Neural progenitor cell (in vitro differentiated cells): ENCODE measurements at regions not wholly inside any gene's neighbourhood (a gene's known extent, or its start where the extent isn't known, plus 50 kb on each side); places are given as distances from the start of the nearest gene placed in this dataset.
"Not testable (repeated sequence)": the region's sequence is repeated elsewhere in the genome, so short reads cannot be mapped to it uniquely, and the experiment has no call there.

Source experiments
- DNase-seq: peaks from one replicate; pipeline ENCODE4 v3.0.0-alpha.2; 2016; ENCODE audit warnings: low spot score
- H2AFZ ChIP-seq: fragments of 200-600 bp; sonication (generic); replicated peaks from 2 replicates; pipeline ENCODE4 v1.6.1; 2016; ENCODE audit warnings: antibody characterized with exemption
- H3F3A ChIP-seq: fragments of 200-600 bp; sonication (generic); 2 replicates; pipeline ENCODE4 v1.6.1; 2016; ENCODE audit warnings: antibody characterized with exemption, low read depth
- H3K27ac ChIP-seq: fragments of 200-600 bp; sonication (generic); 2 replicates; pipeline ENCODE4 v1.5.1; 2016; ENCODE audit warnings: mild to moderate bottlenecking
- H3K27me3 ChIP-seq: fragments of 200-600 bp; sonication (generic); 2 replicates; pipeline ENCODE4 v1.6.1; 2016; ENCODE audit warnings: mild to moderate bottlenecking, moderate library complexity
- H3K36me3 ChIP-seq: fragments of 200-600 bp; sonication (generic); 2 replicates; pipeline ENCODE4 v1.5.1; 2016
- H3K4me1 ChIP-seq: fragments of 200-600 bp; sonication (generic); 2 replicates; pipeline ENCODE4 v1.6.1; 2016; ENCODE audit warnings: mixed run types
- H3K4me2 ChIP-seq: fragments of 200-600 bp; sonication (generic); 2 replicates; pipeline ENCODE4 v1.6.1; 2016
- H3K4me3 ChIP-seq: fragments of 200-600 bp; sonication (generic); 2 replicates; pipeline ENCODE4 v1.5.1; 2016
- H3K79me2 ChIP-seq: fragments of 200-600 bp; sonication (generic); 2 replicates; pipeline ENCODE4 v1.6.1; 2016; ENCODE audit warnings: low read depth
- H3K9ac ChIP-seq: fragments of 200-600 bp; sonication (generic); 2 replicates; pipeline ENCODE4 v1.6.1; 2016
- H3K9me3 ChIP-seq: fragments of 200-600 bp; sonication (generic); 2 replicates; pipeline ENCODE4 v1.5.1; 2016; ENCODE audit warnings: low read depth
- H4K20me1 ChIP-seq: fragments of 200-600 bp; sonication (generic); 2 replicates; pipeline ENCODE4 v1.6.1; 2016; ENCODE audit warnings: low read depth
- H3K27ac Mint-ChIP-seq: 3 replicates; pipeline ENCODE4 v1.8.0; 2021; ENCODE audit warnings: mixed read lengths
- H3K27me3 Mint-ChIP-seq: 2 replicates; pipeline ENCODE4 v1.8.0; 2022; ENCODE audit warnings: low read depth, mild to moderate bottlenecking, inconsistent platforms, moderate library complexity, mixed read lengths; ENCODE audit not compliant: insufficient read depth
- H3K36me3 Mint-ChIP-seq: 3 replicates; pipeline ENCODE4 v1.8.0; 2021; ENCODE audit warnings: mixed read lengths
- H3K4me1 Mint-ChIP-seq: 3 replicates; pipeline ENCODE4 v1.8.0; 2021; ENCODE audit warnings: mixed read lengths
- H3K4me3 Mint-ChIP-seq: 3 replicates; pipeline ENCODE4 v1.8.0; 2021; ENCODE audit warnings: mild to moderate bottlenecking, moderate library complexity, mixed read lengths
- H3K9me3 Mint-ChIP-seq: 3 replicates; pipeline ENCODE4 v1.8.0; 2020; ENCODE audit warnings: mixed read lengths
- EZH2 ChIP-seq: fragments of 200-600 bp; sonication (generic); IDR thresholded peaks from 2 replicates; pipeline ENCODE4 v1.6.1; 2017; ENCODE audit warnings: antibody characterized with exemption, mild to moderate bottlenecking, moderate library complexity
- EZH2phosphoT487 ChIP-seq: fragments of 200-600 bp; sonication (generic); IDR thresholded peaks from 2 replicates; pipeline ENCODE4 v1.6.1; 2017; ENCODE audit warnings: antibody characterized with exemption
- TF ChIP-seq, protein P1 (sequence below): fragments of 200-600 bp; sonication (generic); IDR thresholded peaks from 2 replicates; pipeline ENCODE4 v1.5.1; 2017; ENCODE audit warnings: antibody characterized with exemption, mild to moderate bottlenecking

DNA sequence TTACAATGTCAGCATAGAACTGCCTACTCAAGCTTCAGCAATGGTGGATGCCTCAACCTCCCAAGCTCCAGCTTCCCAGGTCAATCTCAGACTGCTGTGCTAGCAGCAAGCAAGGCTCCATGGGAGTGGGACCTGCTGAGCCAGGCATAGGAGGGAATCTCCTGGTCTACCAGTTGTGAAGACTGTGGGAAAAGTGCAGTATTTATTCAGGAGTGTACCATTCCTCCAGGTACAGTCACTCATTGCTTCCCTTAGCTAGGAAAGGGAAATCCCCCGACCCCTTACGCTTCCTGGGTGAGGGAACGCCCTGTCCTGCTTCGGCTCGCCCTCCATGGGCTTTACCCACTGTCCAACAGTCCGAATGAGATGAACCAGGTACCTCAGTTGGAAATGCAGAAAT is 130.3 kb downstream of the ADCYAP1 start:
- no peaks in the 10 kb centered on the region for H3K36me3 Mint-ChIP-seq
- H3K27ac Mint-ChIP-seq, result no peak overlapping the region
- peaks cover 8% of the 10 kb centered on the region for H3K9me3 ChIP-seq
- no peak for DNase-seq
- H3K27me3 Mint-ChIP-seq, result peaks cover 2% of the 10 kb centered on the region
- peaks cover 25% of the 10 kb centered on the region for H3K9me3 Mint-ChIP-seq
- H3K4me2 ChIP-seq, result no peak overlapping the region
- no peak overlapping the region for H2AFZ ChIP-seq
- H3K4me3 Mint-ChIP-seq, result no peak overlapping the region
- H3K4me1 Mint-ChIP-seq, result no peaks in the 10 kb centered on the region
- TF ChIP-seq EZH2phosphoT487 (no peak), EZH2 (no peak)
- TF ChIP-seq, protein P1, sequence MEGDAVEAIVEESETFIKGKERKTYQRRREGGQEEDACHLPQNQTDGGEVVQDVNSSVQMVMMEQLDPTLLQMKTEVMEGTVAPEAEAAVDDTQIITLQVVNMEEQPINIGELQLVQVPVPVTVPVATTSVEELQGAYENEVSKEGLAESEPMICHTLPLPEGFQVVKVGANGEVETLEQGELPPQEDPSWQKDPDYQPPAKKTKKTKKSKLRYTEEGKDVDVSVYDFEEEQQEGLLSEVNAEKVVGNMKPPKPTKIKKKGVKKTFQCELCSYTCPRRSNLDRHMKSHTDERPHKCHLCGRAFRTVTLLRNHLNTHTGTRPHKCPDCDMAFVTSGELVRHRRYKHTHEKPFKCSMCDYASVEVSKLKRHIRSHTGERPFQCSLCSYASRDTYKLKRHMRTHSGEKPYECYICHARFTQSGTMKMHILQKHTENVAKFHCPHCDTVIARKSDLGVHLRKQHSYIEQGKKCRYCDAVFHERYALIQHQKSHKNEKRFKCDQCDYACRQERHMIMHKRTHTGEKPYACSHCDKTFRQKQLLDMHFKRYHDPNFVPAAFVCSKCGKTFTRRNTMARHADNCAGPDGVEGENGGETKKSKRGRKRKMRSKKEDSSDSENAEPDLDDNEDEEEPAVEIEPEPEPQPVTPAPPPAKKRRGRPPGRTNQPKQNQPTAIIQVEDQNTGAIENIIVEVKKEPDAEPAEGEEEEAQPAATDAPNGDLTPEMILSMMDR, result no peak
- no peak overlapping the region for H3K9ac ChIP-seq
- H3K36me3 ChIP-seq, result no peaks in the 10 kb centered on the region
- H3F3A ChIP-seq, result no peaks in the 10 kb centered on the region
- H3K27me3 ChIP-seq, result no peaks in the 10 kb centered on the region
- peaks cover 4% of the 10 kb centered on the region for H3K4me1 ChIP-seq
- H4K20me1 ChIP-seq, result no peaks in the 10 kb centered on the region
- H3K27ac ChIP-seq, result no peak overlapping the region
- peaks cover 4% of the 10 kb centered on the region for H3K79me2 ChIP-seq
- H3K4me3 ChIP-seq, result no peak overlapping the region

DNA sequence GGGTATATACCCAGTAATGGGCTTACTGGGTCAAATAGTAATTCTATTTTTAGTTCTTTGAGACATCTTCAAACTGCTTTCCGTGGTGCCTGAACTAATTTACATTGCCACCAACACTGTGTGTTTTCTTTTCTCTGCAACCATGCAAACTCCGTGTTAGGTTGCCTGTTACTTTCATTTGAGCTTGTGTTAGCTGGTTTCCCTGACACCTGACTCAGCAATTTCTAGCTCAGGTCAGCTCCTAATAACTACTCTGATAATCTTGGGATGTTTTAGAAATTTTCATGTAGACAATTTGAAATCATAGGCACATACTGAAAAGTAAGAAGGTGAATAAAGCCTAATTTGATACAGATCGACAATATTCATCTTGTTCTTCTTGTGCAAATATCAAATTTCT is 132.3 kb downstream of the ADCYAP1 start:
- Histone ChIP-seq H3K4me1 (peaks cover 4% of the 10 kb centered on the region), H3K9ac (no peak overlapping the region), H3K9me3 (no peaks in the 10 kb centered on the region), H2AFZ (no peak overlapping the region), H3K4me2 (no peak overlapping the region), H3K4me3 (no peak overlapping the region), H4K20me1 (no peaks in the 10 kb centered on the region), H3K27me3 (no peaks in the 10 kb centered on the region), H3F3A (no peaks in the 10 kb centered on the region), H3K27ac (no peak overlapping the region), H3K79me2 (peaks cover 4% of the 10 kb centered on the region), H3K36me3 (no peaks in the 10 kb centered on the region)
- TF ChIP-seq, protein P1, result no peak
- TF ChIP-seq EZH2phosphoT487 (no peak), EZH2 (no peak)
- no peaks in the 10 kb centered on the region for H3K36me3 Mint-ChIP-seq
- peaks cover 11% of the 10 kb centered on the region for H3K9me3 Mint-ChIP-seq
- H3K27me3 Mint-ChIP-seq, result peaks cover 2% of the 10 kb centered on the region
- H3K4me3 Mint-ChIP-seq, result no peak overlapping the region
- no peak overlapping the region for H3K27ac Mint-ChIP-seq
- H3K4me1 Mint-ChIP-seq, result no peaks in the 10 kb centered on the region
- DNase-seq, result no peak

DNA sequence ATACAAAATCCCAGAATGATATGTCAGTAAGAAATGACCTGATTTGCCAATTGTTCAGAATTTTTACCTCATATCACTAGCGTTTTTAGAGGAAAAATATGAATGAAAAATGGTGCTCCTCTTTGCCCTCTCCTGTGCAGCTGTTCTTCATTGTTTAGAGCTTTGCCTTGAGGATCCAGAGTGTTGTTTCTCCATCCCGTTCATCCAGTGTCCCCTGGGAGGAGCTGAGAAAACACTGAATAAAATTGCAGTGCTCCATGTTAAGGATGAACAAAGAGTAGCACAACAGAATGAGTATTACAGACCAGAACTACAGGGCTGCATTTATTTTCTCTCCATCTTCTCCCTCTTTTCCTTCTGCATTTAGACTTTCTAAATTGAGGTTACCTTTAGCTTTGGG is 133.1 kb downstream of the ADCYAP1 start:
- Histone ChIP-seq H4K20me1 (no peaks in the 10 kb centered on the region), H3K79me2 (no peaks in the 10 kb centered on the region), H3K9ac (no peak overlapping the region), H3K9me3 (no peaks in the 10 kb centered on the region), H3K4me3 (no peak overlapping the region), H3K27me3 (no peaks in the 10 kb centered on the region), H3K27ac (no peak overlapping the region), H3K4me1 (peaks cover 4% of the 10 kb centered on the region), H3K36me3 (no peaks in the 10 kb centered on the region), H3K4me2 (no peak overlapping the region), H3F3A (no peaks in the 10 kb centered on the region), H2AFZ (no peak overlapping the region)
- no peak for DNase-seq
- no peak overlapping the region for H3K27ac Mint-ChIP-seq
- peaks cover 12% of the 10 kb centered on the region for H3K9me3 Mint-ChIP-seq
- TF ChIP-seq, protein P1, result no peak
- TF ChIP-seq EZH2, result no peak
- no peak for TF ChIP-seq EZH2phosphoT487
- H3K27me3 Mint-ChIP-seq, result peaks cover 2% of the 10 kb centered on the region
- H3K36me3 Mint-ChIP-seq, result no peaks in the 10 kb centered on the region
- no peak overlapping the region for H3K4me3 Mint-ChIP-seq
- H3K4me1 Mint-ChIP-seq, result no peaks in the 10 kb centered on the region

DNA sequence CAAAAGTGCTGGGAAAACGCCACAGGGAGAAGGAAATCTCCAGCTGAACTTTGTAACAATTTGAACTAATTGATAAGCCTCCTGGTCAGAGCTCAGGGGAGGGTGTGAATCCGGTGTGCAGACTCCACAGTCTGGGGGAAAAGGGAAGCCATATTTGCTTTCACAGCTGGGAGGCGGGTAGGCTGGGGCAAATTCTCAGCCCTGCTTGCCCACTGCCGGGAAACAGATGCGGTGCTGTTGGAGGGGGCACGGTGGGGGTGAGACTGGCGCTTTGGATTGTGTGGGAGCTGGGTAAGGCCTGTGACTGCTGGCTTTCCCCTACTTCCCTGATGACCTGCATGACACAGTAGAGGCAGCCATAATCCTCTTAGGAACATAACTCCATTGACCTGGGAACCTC is 134.8 kb downstream of the ADCYAP1 start:
- Mint-ChIP-seq H3K36me3 (no peaks in the 10 kb centered on the region), H3K27ac (no peak overlapping the region)

DNA sequence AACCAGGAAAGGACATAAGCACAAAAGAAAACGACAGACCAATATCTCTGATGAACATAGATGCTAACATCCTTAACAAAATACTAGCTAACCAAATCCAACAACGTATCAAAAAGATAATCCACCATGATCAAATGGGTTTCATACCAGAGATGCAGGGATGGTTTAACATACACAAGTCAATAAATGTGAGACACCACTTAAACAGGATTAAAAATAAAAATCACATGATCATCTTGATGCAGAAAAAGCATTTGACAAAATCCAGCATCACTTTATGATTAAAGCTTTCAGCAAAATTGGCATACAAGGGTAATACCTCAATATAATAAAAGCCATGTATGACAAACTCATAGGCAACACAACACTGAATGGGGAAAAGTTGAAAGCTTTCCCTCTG is 138.4 kb downstream of the ADCYAP1 start:
- peaks cover 12% of the 10 kb centered on the region for H3K9me3 Mint-ChIP-seq
- DNase-seq, H3K9ac ChIP-seq, H3K79me2 ChIP-seq, H3K4me2 ChIP-seq, H4K20me1 ChIP-seq, H3K27me3 ChIP-seq, H3K9me3 ChIP-seq, H3K27me3 Mint-ChIP-seq, H3K27ac Mint-ChIP-seq, H3K36me3 ChIP-seq, H2AFZ ChIP-seq, H3K4me1 Mint-ChIP-seq, H3K4me3 Mint-ChIP-seq, H3K36me3 Mint-ChIP-seq, H3K27ac ChIP-seq, H3K4me3 ChIP-seq: not testable (repeated sequence)
- Histone ChIP-seq H3F3A (peaks cover 11% of the 10 kb centered on the region), H3K4me1 (peaks cover 12% of the 10 kb centered on the region)

More for the DNA sequence above, 134.8 kb downstream of the ADCYAP1 start:
- H3F3A ChIP-seq, result no peaks in the 10 kb centered on the region
- H3K79me2 ChIP-seq, result no peaks in the 10 kb centered on the region
- H3K27me3 ChIP-seq, result no peaks in the 10 kb centered on the region
- Mint-ChIP-seq H3K9me3 (peaks cover 10% of the 10 kb centered on the region), H3K4me1 (no peaks in the 10 kb centered on the region), H3K4me3 (no peak overlapping the region), H3K27me3 (peaks cover 2% of the 10 kb centered on the region)
- H3K9ac ChIP-seq, result no peak overlapping the region
- no peak for DNase-seq
- no peak overlapping the region for H2AFZ ChIP-seq
- H3K4me3 ChIP-seq, result no peak overlapping the region
- no peaks in the 10 kb centered on the region for H3K36me3 ChIP-seq
- peaks cover 4% of the 10 kb centered on the region for H3K4me1 ChIP-seq
- H3K9me3 ChIP-seq, result no peaks in the 10 kb centered on the region
- H3K27ac ChIP-seq, result no peak overlapping the region
- TF ChIP-seq EZH2 (no peak), EZH2phosphoT487 (no peak)
- TF ChIP-seq, protein P1, result no peak
- H4K20me1 ChIP-seq, result no peaks in the 10 kb centered on the region
- no peak overlapping the region for H3K4me2 ChIP-seq
